Osteoblast (primary cell): ENCODE measurements at regions not wholly inside any gene's neighbourhood (a gene's known extent, or its start where the extent isn't known, plus 50 kb on each side); places are given as distances from the start of the nearest gene placed in this dataset.

Experiments used
- DNase-seq: peaks from one replicate; pipeline ENCODE4 v3.0.0; 2011; ENCODE audit warnings: low spot score, mixed read lengths; ENCODE audit not compliant: insufficient read length; ENCODE audit errors: missing footprints
- H2AFZ ChIP-seq: 2 replicates; pipeline ENCODE4 v1.6.0; 2011; ENCODE audit warnings: mild to moderate bottlenecking, low read length
- H3K27ac ChIP-seq: 2 replicates; pipeline ENCODE4 v1.5.1; 2011; ENCODE audit warnings: mild to moderate bottlenecking, low read depth, low read length, moderate library complexity
- H3K27me3 ChIP-seq: 2 replicates; pipeline ENCODE4 v1.6.0; 2012; ENCODE audit warnings: mild to moderate bottlenecking, control low read depth, inconsistent platforms, low read length, moderate library complexity; ENCODE audit not compliant: insufficient read depth
- H3K36me3 ChIP-seq: 2 replicates; pipeline ENCODE4 v1.5.1; 2011; ENCODE audit warnings: mild to moderate bottlenecking, low read length, control low read depth, moderate library complexity; ENCODE audit not compliant: insufficient read depth
- H3K4me1 ChIP-seq: 2 replicates; pipeline ENCODE4 v1.5.1; 2011; ENCODE audit warnings: mild to moderate bottlenecking, low read length, control low read depth, moderate library complexity; ENCODE audit not compliant: insufficient read depth
- H3K4me2 ChIP-seq: 2 replicates; pipeline ENCODE4 v1.6.0; 2011; ENCODE audit warnings: mild to moderate bottlenecking, low read length; ENCODE audit not compliant: insufficient read depth
- H3K4me3 ChIP-seq: fragments of 200-600 bp; sonication (generic); 3 replicates; pipeline ENCODE4 v1.5.1; 2012; ENCODE audit warnings: mild to moderate bottlenecking, low read length, inconsistent platforms; ENCODE audit not compliant: insufficient read depth
- H3K79me2 ChIP-seq: 2 replicates; pipeline ENCODE4 v1.6.0; 2012; ENCODE audit warnings: mild to moderate bottlenecking, low read length, control low read depth, inconsistent platforms; ENCODE audit not compliant: insufficient read depth
- H3K9me3 ChIP-seq: 2 replicates; pipeline ENCODE4 v1.5.1; 2011; ENCODE audit warnings: low read depth, low read length, control low read depth
- H4K20me1 ChIP-seq: 2 replicates; pipeline ENCODE4 v1.6.0; 2012; ENCODE audit warnings: mild to moderate bottlenecking, low read length, control low read depth; ENCODE audit not compliant: insufficient read depth
- TF ChIP-seq, protein P1 (sequence below): IDR thresholded peaks from 2 replicates; pipeline ENCODE4 v1.5.1; 2011; ENCODE audit warnings: mild to moderate bottlenecking, low read depth, low read length, moderate library complexity; ENCODE audit errors: extremely low read depth

DNA sequence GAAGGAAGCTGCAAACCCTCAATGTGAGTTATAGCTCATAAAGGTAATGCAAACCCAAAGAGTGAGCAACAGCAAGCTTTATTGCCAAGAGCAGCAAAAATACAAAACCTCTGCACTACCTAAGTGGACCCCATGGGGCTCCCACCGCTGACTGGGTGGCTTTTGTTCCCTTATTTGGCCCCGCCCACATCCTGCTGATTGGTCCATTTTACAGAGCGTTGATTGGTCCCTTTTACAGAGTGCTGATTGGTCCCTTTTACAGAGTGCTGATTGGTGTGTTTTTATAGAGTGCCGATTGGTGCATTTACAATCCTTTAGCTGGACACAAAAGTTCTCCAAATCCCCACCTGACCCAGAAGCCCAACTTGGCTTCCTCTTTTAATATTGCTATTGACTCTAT, 154.5 kb upstream of the NSMCE3 start:
- no peaks in the 10 kb centered on the region for H3K36me3 ChIP-seq
- H3K4me2 ChIP-seq, result no peak overlapping the region
- no peaks in the 10 kb centered on the region for H3K27me3 ChIP-seq
- no peaks in the 10 kb centered on the region for H3K4me1 ChIP-seq
- no peak overlapping the region for H3K27ac ChIP-seq
- no peak overlapping the region for H2AFZ ChIP-seq
- no peaks in the 10 kb centered on the region for H3K9me3 ChIP-seq
- DNase-seq, result no peak
- TF ChIP-seq, protein P1, sequence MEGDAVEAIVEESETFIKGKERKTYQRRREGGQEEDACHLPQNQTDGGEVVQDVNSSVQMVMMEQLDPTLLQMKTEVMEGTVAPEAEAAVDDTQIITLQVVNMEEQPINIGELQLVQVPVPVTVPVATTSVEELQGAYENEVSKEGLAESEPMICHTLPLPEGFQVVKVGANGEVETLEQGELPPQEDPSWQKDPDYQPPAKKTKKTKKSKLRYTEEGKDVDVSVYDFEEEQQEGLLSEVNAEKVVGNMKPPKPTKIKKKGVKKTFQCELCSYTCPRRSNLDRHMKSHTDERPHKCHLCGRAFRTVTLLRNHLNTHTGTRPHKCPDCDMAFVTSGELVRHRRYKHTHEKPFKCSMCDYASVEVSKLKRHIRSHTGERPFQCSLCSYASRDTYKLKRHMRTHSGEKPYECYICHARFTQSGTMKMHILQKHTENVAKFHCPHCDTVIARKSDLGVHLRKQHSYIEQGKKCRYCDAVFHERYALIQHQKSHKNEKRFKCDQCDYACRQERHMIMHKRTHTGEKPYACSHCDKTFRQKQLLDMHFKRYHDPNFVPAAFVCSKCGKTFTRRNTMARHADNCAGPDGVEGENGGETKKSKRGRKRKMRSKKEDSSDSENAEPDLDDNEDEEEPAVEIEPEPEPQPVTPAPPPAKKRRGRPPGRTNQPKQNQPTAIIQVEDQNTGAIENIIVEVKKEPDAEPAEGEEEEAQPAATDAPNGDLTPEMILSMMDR, result no peak
- H4K20me1 ChIP-seq, result no peaks in the 10 kb centered on the region
- H3K79me2 ChIP-seq, result no peaks in the 10 kb centered on the region
- no peak overlapping the region for H3K4me3 ChIP-seq

GRCh38 chr15:29422606-29423005, 153.0 kb upstream of the NSMCE3 start:
- Histone ChIP-seq H4K20me1 (no peaks in the 10 kb centered on the region), H3K9me3 (no peaks in the 10 kb centered on the region), H3K27me3 (no peaks in the 10 kb centered on the region), H3K79me2 (no peaks in the 10 kb centered on the region), H3K4me3 (no peak overlapping the region), H3K27ac (no peak overlapping the region), H3K4me2 (no peak overlapping the region), H2AFZ (no peak overlapping the region), H3K36me3 (no peaks in the 10 kb centered on the region), H3K4me1 (no peaks in the 10 kb centered on the region)
- TF ChIP-seq, protein P1, result no peak
- DNase-seq, result no peak

DNA sequence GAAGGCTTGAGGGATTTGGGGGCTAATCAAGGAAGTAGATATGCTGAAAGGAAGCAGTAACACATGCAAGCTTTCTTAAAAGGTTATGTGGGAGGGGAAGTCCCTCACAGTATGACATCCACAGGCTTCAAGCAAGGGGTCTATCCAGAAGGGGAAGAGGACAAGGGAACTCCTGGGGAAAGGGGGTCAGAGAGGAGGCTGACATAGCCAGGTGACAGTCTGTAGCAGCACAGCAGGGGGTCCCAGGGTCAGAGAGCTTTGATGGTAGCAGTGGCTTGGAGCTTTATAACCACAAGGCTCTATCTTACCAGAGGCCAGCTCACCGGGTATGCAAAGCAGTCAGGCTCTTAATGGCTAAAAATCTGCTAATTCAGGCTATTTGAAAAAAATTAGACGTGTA, 150.6 kb upstream of the NSMCE3 start:
- no peak for DNase-seq
- TF ChIP-seq, protein P1, result no peak
- H2AFZ ChIP-seq, result no peak overlapping the region
- no peaks in the 10 kb centered on the region for H3K27me3 ChIP-seq
- no peak overlapping the region for H3K4me2 ChIP-seq
- no peaks in the 10 kb centered on the region for H4K20me1 ChIP-seq
- H3K4me1 ChIP-seq, result no peaks in the 10 kb centered on the region
- no peak overlapping the region for H3K4me3 ChIP-seq
- H3K79me2 ChIP-seq, result no peaks in the 10 kb centered on the region
- H3K36me3 ChIP-seq, result no peaks in the 10 kb centered on the region
- H3K9me3 ChIP-seq, result no peaks in the 10 kb centered on the region
- no peak overlapping the region for H3K27ac ChIP-seq

- no peak overlapping the region for H3K4me3 ChIP-seq
- TF ChIP-seq, protein P1, result no peak
Measured at GRCh38 chr15:29418931-29419330, 149.3 kb upstream of the NSMCE3 start.

More at GRCh38 chr15:29418931-29419330, 149.3 kb upstream of the NSMCE3 start:
- H3K27ac ChIP-seq, result no peak overlapping the region
- H3K4me2 ChIP-seq, result no peak overlapping the region
- no peaks in the 10 kb centered on the region for H3K4me1 ChIP-seq
- no peaks in the 10 kb centered on the region for H3K79me2 ChIP-seq
- H2AFZ ChIP-seq, result no peak overlapping the region
- no peaks in the 10 kb centered on the region for H4K20me1 ChIP-seq
- H3K36me3 ChIP-seq, result no peaks in the 10 kb centered on the region
- no peak for DNase-seq
- no peaks in the 10 kb centered on the region for H3K27me3 ChIP-seq
- no peaks in the 10 kb centered on the region for H3K9me3 ChIP-seq
